PC-3 (cell line): ENCODE measurements at regions not wholly inside any gene's neighbourhood (a gene's known extent, or its start where the extent isn't known, plus 50 kb on each side); places are given as distances from the start of the nearest gene placed in this dataset.

ENCODE experiments used
- ATAC-seq: fragments of 200-7000 bp; cut with Tn5 transposase; 2 replicates; pipeline ENCODE4 v1.9.1; 2020; ENCODE audit warnings: mild to moderate bottlenecking, moderate library complexity
- BruUV-seq: library from RNA; stranded (reverse); fragments of 400-500 nt; replicated peaks from 2 replicates; lab custom pipeline; 2021; lab: Mats Ljungman, UMichigan
- CTCF ChIA-PET: fragments of 300-600 bp; sonication (Branson Sonifier 250); formaldehyde crosslinking; loops from one replicate; lab custom pipeline; 2022; ENCODE audit warnings: antibody characterized with exemption; lab: Charles Lee
- POLR2A ChIA-PET: fragments of 300-600 bp; sonication (Branson Sonifier 250); formaldehyde crosslinking; loops from one replicate; lab custom pipeline; 2022; ENCODE audit warnings: antibody characterized with exemption; ENCODE audit not compliant: unreplicated experiment; lab: Charles Lee
- DNase-seq: peaks from one replicate; pipeline ENCODE4 v3.0.0-alpha.2; 2015
- H2AFZ ChIP-seq: fragments of 300-600 bp; sonication (generic); 2 replicates; pipeline ENCODE4 v1.6.0; 2016; ENCODE audit warnings: antibody characterized with exemption, low read length
- H3F3A ChIP-seq: fragments of 300-600 bp; sonication (generic); one replicate; pipeline ENCODE4 v1.6.0; 2017; ENCODE audit warnings: antibody characterized with exemption, low read length, control low read depth, mild to moderate bottlenecking; ENCODE audit not compliant: unreplicated experiment
- H3K27ac ChIP-seq: fragments of 300-600 bp; sonication (generic); 2 replicates; pipeline ENCODE4 v1.5.1; 2016; ENCODE audit warnings: mild to moderate bottlenecking, low read length
- H3K27me3 ChIP-seq: fragments of 300-600 bp; sonication (generic); 2 replicates; pipeline ENCODE4 v1.6.1; 2016; ENCODE audit warnings: low read length, mixed read lengths
- H3K36me3 ChIP-seq: fragments of 300-600 bp; sonication (generic); 2 replicates; pipeline ENCODE4 v1.6.1; 2016; ENCODE audit warnings: low read depth, mixed run types, low read length, mixed read lengths
- H3K4me1 ChIP-seq: fragments of 300-600 bp; sonication (generic); 2 replicates; pipeline ENCODE4 v1.5.1; 2016; ENCODE audit warnings: low read length; ENCODE audit not compliant: insufficient read depth
- H3K4me2 ChIP-seq: fragments of 300-600 bp; sonication (generic); 2 replicates; pipeline ENCODE4 v1.6.0; 2016; ENCODE audit warnings: low read length
- H3K4me3 ChIP-seq: fragments of 300-600 bp; sonication (generic); 2 replicates; pipeline ENCODE4 v1.5.1; 2016; ENCODE audit warnings: mild to moderate bottlenecking, low read length, mixed read lengths
- H3K79me2 ChIP-seq: fragments of 300-600 bp; sonication (generic); 2 replicates; pipeline ENCODE4 v1.6.1; 2017; ENCODE audit warnings: low read length, mixed read lengths
- H3K9ac ChIP-seq: fragments of 300-600 bp; sonication (generic); 2 replicates; pipeline ENCODE4 v1.6.0; 2016; ENCODE audit warnings: mild to moderate bottlenecking, low read length
- H3K9me2 ChIP-seq: fragments of 300-600 bp; sonication (generic); replicated peaks from 2 replicates; pipeline ENCODE4 v1.6.1; 2016; ENCODE audit warnings: mixed run types, low read length, mixed read lengths
- H3K9me3 ChIP-seq: fragments of 300-600 bp; sonication (generic); 2 replicates; pipeline ENCODE4 v1.6.1; 2016; ENCODE audit warnings: low read length, mixed read lengths
- H4K20me1 ChIP-seq: fragments of 300-600 bp; sonication (generic); 2 replicates; pipeline ENCODE4 v1.6.1; 2016; ENCODE audit warnings: low read length, mixed read lengths
- EZH2 ChIP-seq: fragments of 300-600 bp; sonication (generic); IDR thresholded peaks from one replicate; pipeline ENCODE4 v1.6.1; 2017; ENCODE audit warnings: antibody characterized with exemption, mild to moderate bottlenecking, low read length; ENCODE audit not compliant: unreplicated experiment
- EZH2phosphoT487 ChIP-seq: fragments of 300-600 bp; sonication (generic); IDR thresholded peaks from 2 replicates; pipeline ENCODE4 v1.6.1; 2018; ENCODE audit warnings: mild to moderate bottlenecking, antibody characterized with exemption, low read length, borderline replicate concordance
- intact Hi-C: fragments of 100-400 bp; cut with micrococcal nuclease; formaldehyde crosslinking; loops from 2 replicates; pipeline ENCODE4 v1.9.0; 2023
- TF ChIP-seq, protein P1 (sequence below): fragments of 300-600 bp; sonication (generic); conservative IDR thresholded peaks from 2 replicates; pipeline ENCODE4 v1.5.1; 2017; ENCODE audit warnings: antibody characterized with exemption, low read depth, mild to moderate bottlenecking, low read length

DNA sequence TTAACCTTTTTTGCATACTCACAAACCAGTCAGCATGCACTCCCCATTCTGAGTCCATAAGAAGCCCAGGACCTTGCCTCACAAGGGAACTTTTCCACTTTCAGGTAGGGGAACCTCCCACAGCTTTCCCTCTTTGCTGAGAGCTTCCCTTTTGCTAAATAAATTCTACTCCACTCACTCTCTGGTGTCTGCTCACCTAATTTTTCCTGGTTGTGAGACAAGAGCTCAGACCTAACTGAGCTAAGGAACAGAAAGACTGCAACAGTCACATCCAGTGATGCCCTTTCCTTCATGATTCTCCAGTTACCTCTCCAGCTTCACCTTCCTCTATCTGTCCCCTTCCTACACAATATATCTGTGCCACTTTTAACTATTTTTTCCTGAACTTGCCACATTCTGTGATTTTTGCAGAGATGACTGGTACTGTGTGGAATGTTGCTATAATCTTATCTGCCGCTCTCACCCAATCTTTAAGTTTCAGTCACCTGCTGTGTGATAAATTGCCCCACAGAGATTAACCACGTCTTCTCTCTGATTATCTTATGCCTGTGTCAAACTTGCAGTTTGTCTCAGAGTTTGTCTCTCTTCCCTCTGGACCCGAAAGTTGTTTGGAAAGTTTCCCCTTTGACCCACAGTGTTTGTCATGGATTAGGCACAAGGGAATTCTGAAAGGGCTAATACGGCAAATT lies 737.1 kb upstream of the FLRT2 start:
- TF ChIP-seq, protein P1, sequence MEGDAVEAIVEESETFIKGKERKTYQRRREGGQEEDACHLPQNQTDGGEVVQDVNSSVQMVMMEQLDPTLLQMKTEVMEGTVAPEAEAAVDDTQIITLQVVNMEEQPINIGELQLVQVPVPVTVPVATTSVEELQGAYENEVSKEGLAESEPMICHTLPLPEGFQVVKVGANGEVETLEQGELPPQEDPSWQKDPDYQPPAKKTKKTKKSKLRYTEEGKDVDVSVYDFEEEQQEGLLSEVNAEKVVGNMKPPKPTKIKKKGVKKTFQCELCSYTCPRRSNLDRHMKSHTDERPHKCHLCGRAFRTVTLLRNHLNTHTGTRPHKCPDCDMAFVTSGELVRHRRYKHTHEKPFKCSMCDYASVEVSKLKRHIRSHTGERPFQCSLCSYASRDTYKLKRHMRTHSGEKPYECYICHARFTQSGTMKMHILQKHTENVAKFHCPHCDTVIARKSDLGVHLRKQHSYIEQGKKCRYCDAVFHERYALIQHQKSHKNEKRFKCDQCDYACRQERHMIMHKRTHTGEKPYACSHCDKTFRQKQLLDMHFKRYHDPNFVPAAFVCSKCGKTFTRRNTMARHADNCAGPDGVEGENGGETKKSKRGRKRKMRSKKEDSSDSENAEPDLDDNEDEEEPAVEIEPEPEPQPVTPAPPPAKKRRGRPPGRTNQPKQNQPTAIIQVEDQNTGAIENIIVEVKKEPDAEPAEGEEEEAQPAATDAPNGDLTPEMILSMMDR: no peak
- TF ChIP-seq EZH2phosphoT487: no peak
- TF ChIP-seq EZH2: no peak
- Histone ChIP-seq H3K4me3 (no peak overlapping the region), H3F3A (no peaks in the 10 kb centered on the region), H3K9me2 (no peaks in the 10 kb centered on the region), H3K9me3 (0 out of 2 replicates have a peak, but pooled peaks cover 6% of the 10 kb centered on the region), H3K27ac (no peak overlapping the region), H3K36me3 (no peaks in the 10 kb centered on the region), H3K4me1 (no peaks in the 10 kb centered on the region), H3K9ac (no peak overlapping the region), H4K20me1 (no peaks in the 10 kb centered on the region), H2AFZ (no peak overlapping the region), H3K79me2 (no peaks in the 10 kb centered on the region), H3K27me3 (no peaks in the 10 kb centered on the region), H3K4me2 (no peak overlapping the region)
- POLR2A ChIA-PET: no interaction called here
- CTCF ChIA-PET: no interaction called here
- no TSS peak for BruUV-seq
- DNase-seq (no peak), ATAC-seq (no peak)
- intact Hi-C loops: no loop called here

- H3K9ac ChIP-seq: no peak overlapping the region
- TF ChIP-seq, protein P1: no peak
- TF ChIP-seq EZH2 (no peak), EZH2phosphoT487 (no peak)
- no peaks in the 10 kb centered on the region for H3F3A ChIP-seq
- no peak overlapping the region for H3K4me2 ChIP-seq
- ChIA-PET POLR2A (no interaction called here), CTCF (no interaction called here)
- intact Hi-C loops: no loop called here
- no peaks in the 10 kb centered on the region for H3K4me1 ChIP-seq
- BruUV-seq: no TSS peak
- no peak overlapping the region for H3K4me3 ChIP-seq
- H3K27me3 ChIP-seq: no peaks in the 10 kb centered on the region
- H2AFZ ChIP-seq: no peak overlapping the region
- H4K20me1 ChIP-seq: no peaks in the 10 kb centered on the region
- no peaks in the 10 kb centered on the region for H3K36me3 ChIP-seq
- H3K27ac ChIP-seq: no peak overlapping the region
- H3K9me3 ChIP-seq: 0 out of 2 replicates have a peak, but pooled peaks cover 3% of the 10 kb centered on the region
- H3K9me2 ChIP-seq: no peaks in the 10 kb centered on the region
- DNase-seq: peak; percentile 1
- ATAC-seq: no peak
- no peaks in the 10 kb centered on the region for H3K79me2 ChIP-seq
These were observed 732.6 kb upstream of the FLRT2 start for GRCh38 chr14:84797326-84797725.

GRCh38 chr14:84804468-84804867 lies 725.5 kb upstream of the FLRT2 start:
- Histone ChIP-seq H3K9me2 (no peaks in the 10 kb centered on the region), H3K79me2 (no peaks in the 10 kb centered on the region), H3K27me3 (no peaks in the 10 kb centered on the region), H3K27ac (no peak overlapping the region), H3K36me3 (no peaks in the 10 kb centered on the region), H3K9ac (no peak overlapping the region), H4K20me1 (no peaks in the 10 kb centered on the region), H3K4me3 (no peak overlapping the region), H3K4me1 (no peaks in the 10 kb centered on the region), H3F3A (no peaks in the 10 kb centered on the region), H3K9me3 (0 out of 2 replicates have a peak, but pooled peaks cover 9% of the 10 kb centered on the region), H3K4me2 (no peak overlapping the region), H2AFZ (no peak overlapping the region)
- ChIA-PET POLR2A (no interaction called here), CTCF (no interaction called here)
- BruUV-seq: no TSS peak
- DNase-seq: no peak
- ATAC-seq: no peak
- intact Hi-C loops: no loop called here
- TF ChIP-seq, protein P1: no peak
- TF ChIP-seq EZH2phosphoT487 (no peak), EZH2 (no peak)
